ELR (cell line): ENCODE measurements at regions not wholly inside any gene's neighbourhood (a gene's known extent, or its start where the extent isn't known, plus 50 kb on each side); places are given as distances from the start of the nearest gene placed in this dataset.
A peak's percentile ranks its signal among the peaks of the same experiment; 100 is the strongest.

Experiments used
- DNase-seq: peaks from one replicate; pipeline ENCODE4 v3.0.0-alpha.2; 2015; ENCODE audit warnings: low read depth

DNA sequence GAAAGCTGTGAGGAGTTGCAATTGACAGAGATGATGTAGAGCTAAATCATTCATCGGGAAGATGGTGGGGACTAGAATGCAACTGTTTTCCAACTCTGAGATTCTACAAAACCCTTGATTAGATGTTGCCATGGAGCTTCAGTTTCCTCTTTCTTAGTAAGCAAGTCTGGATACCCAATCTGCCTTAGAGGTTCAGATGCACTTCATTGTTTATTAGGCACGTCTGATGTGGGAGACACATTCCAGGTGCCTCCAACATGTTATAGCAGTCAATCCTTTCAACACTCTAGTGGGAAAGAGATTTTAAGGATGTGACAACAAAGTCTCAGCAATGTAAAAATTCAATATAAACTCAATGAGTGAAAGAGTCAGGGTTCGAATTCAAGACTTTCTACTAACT, 291.3 kb upstream of the PHYHIPL start:
- no peak for DNase-seq

GRCh38 chr10:58885686-58886345, 290.6 kb upstream of the PHYHIPL start:
- DNase-seq = no peak

- DNase-seq = no peak
Measured at GRCh38 chr10:58886406-58886805, 290.0 kb upstream of the PHYHIPL start.

GRCh38 chr10:58887474-58887873, 289.0 kb upstream of the PHYHIPL start:
- DNase-seq = peak; percentile 38

- no peak for DNase-seq
Measured at GRCh38 chr10:58888957-58889356, 287.5 kb upstream of the PHYHIPL start.

DNA sequence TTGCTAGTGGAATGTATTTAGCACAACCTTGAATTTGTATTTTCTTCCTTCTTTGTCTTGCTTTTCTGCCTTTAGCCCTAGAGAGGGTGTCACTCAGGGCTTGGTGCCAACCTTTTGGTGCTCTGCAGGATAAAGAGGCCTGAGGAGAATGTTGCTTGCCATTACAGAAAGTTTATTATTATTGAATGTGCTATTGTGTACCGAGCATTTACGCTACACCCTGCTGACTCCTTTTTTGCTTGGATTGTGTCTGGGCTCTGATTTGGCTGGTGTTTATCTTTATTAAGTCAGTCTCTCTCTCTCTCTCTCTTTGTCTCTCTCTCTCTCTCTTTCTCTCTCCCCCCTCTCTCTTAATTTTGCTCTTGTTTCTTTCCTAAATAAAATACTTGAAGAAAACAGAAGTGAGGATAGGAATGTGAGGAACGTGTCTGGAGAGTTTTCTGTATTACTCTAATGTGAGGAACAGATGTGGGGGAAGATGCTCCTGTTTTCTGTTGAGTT, 284.4 kb upstream of the PHYHIPL start:
- DNase-seq = no peak

GRCh38 chr10:58894929-58895328, 281.5 kb upstream of the PHYHIPL start:
- DNase-seq = peak; percentile 2

GRCh38 chr10:58896229-58896628, 280.2 kb upstream of the PHYHIPL start:
- no peak for DNase-seq

- no peak for DNase-seq
Measured at GRCh38 chr10:58897236-58897635, 279.2 kb upstream of the PHYHIPL start.

DNA sequence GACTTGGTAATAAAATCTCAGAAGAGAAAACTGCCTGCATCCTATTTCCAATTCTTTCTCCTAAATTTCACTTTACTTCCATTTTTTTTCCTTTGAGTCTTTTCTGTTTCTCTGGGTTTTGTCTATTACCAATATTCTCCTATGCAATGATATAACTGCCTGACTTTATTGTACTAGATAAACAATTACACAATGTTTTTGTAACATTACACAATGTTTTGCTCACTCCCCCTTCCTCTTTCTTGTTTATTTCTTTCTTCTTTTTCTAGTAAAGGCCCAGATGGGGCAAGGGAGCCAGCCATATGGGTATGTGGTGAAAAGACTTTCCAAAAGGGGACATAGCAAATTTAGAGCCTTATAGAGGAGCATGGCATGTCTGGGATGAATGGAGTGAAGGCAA, 278.7 kb upstream of the PHYHIPL start:
- DNase-seq = no peak

GRCh38 chr10:58898854-58899573, 277.4 kb upstream of the PHYHIPL start:
- no peak for DNase-seq

DNA sequence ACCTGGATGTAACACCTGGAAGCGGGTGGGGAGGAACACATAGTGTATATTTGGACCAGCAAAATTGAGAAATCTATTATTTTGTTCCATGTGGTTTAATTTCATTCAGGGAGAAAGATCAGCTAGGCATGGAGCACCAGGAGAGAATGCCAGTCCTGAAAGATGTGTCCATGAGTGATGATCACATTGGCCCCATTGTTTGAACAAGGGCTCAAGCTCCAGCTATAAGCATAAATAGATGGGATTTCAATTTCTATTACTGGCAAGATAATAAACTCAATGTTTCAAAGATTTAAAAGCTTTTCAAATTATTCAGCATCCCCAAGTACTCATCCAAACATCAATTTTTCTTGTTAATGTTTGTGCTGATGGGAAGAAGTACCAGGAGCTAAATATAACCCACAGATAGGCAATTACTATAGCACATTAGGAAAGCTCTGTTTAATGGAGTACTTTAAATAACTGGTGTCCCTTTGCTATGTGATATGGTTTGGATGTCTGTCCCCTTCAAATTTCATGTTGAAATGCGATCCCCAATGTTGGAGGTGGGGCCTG, 275.3 kb upstream of the PHYHIPL start:
- DNase-seq = no peak

DNA sequence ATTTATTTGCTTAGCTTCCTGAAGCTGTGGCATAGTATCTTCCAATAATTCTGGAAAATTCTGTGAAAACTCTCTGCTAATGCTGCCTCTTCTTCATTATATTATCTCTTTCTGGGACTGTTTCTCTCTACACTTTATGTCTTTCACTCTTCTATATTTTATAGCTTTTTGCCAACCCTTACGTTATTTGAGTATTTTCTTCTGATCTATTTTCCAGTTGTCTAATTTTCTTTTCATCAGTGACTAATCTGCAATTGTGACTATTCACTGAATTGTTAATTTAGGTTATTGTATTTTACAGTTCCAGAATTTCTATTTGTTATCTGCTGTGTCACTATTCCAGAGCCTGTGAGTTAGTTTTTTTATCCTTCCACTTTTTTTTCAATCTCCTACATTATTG, 273.4 kb upstream of the PHYHIPL start:
- DNase-seq = no peak

GRCh38 chr10:58909881-58910280, 266.6 kb upstream of the PHYHIPL start:
- peak; percentile 39 for DNase-seq

DNA sequence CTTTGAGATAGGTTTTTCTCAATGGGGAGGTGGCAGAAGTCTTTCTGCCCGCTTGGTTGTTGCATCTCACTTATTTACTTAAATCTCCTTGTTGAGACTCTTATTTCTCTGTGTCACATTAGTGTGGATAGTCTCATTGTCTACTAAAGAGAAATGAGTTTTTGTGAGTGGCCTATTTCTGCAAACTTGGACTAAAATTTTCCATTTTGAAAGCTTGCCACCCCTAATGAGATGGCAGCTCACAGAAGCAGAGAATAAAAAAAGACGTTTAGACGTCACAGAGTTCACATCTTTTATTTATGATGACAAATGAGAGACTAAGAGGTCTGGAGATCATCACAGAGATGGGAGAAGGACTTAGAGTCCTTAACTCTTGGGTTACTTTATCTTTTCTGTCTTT, 262.7 kb upstream of the PHYHIPL start:
- no peak for DNase-seq

- DNase-seq = no peak
Measured at GRCh38 chr10:58918887-58919286, 257.6 kb upstream of the PHYHIPL start.

DNA sequence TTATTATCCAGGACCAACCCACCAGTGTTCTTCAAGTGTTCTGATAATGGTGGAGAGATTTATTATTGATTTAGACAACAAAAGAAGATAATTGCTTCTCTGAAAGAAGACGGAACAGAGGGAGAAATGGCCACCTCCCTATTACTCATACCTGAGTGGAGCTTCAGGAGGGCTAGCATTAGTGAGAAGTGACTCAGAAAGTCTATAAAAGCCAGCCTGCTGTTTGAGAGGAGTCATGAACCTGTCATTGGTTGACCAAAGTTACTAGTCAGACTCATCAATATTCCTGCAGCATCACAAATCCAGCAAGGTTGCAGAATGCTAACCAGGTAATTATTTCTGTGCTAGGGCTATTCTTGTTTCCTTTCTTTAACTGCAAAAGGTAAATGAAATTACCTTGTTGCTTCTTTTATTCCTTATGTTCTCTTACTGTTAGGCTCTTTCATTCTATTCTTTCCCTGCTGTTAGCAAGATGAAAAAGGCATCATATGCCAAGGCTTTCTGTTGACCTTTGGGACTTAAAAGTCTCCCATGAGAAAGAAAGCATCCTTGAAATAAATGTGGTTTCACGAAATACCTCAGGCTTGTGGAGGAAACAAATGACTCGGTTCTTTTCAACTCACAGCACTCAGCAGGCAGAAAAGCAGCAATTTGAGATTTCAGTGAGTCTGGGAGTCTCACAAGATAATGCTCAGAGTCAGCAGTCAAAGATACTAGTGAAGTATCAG, 256.4 kb upstream of the PHYHIPL start:
- DNase-seq = peak; percentile 97

DNA sequence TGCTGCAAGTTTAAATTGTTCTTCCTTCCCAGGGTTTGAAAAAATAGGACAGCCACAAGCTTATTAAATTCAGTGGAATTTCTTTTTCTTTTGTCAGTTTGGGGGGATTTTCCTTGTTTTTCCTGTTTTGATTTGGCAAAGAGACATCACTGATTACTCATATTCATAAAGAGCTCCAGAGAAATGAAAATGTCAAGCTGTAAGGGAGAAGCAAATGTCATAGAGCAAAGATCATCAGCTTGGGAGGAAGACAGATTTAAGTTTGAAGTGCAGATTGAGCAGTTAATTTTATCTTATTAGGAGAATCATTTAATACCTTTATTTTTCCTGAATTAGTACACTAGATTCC, 255.8 kb upstream of the PHYHIPL start:
- DNase-seq = peak; percentile 60

- no peak for DNase-seq
Measured at GRCh38 chr10:58921421-58921855, 255.0 kb upstream of the PHYHIPL start.

- DNase-seq = no peak
Measured at GRCh38 chr10:58925381-58925780, 251.1 kb upstream of the PHYHIPL start.

GRCh38 chr10:58930500-58930899, 245.9 kb upstream of the PHYHIPL start:
- DNase-seq = no peak

- peak; percentile 17 for DNase-seq
Measured at GRCh38 chr10:58932126-58932525, 244.3 kb upstream of the PHYHIPL start.
